IMR-90 (cell line): ENCODE measurements at regions not wholly inside any gene's neighbourhood (a gene's known extent, or its start where the extent isn't known, plus 50 kb on each side); places are given as distances from the start of the nearest gene placed in this dataset.

Source experiments
- ATAC-seq: fragments of 200-7000 bp; cut with Tn5 transposase; 2 replicates; pipeline ENCODE4 v1.9.1; 2020; ENCODE audit warnings: low read depth, mild to moderate bottlenecking, moderate library complexity
- BruUV-seq: library from RNA; stranded (reverse); fragments of 400-500 nt; replicated peaks from 2 replicates; lab custom pipeline; 2021; lab: Mats Ljungman, UMichigan
- CTCF ChIA-PET: fragments of 300-600 bp; formaldehyde crosslinking; extraction: SDS; loops from one replicate; lab custom pipeline; 2021; ENCODE audit warnings: antibody characterized with exemption; lab: Yijun Ruan, JAX
- POLR2A ChIA-PET: fragments of 300-600 bp; sonication (Branson Sonifier 250); formaldehyde crosslinking; loops from one replicate; lab custom pipeline; 2022; ENCODE audit warnings: antibody characterized with exemption; ENCODE audit not compliant: unreplicated experiment; lab: Charles Lee
- DNase-seq: peaks from one replicate; pipeline ENCODE4 v3.0.0; 2013
- H2AFZ ChIP-seq: replicated peaks from 2 replicates; pipeline ENCODE3; 2013; ENCODE audit warnings: low read length, mild to moderate bottlenecking; ENCODE audit not compliant: poor library complexity
- H2AK5ac ChIP-seq: 2 replicates; pipeline ENCODE4 v1.6.1; 2013; ENCODE audit warnings: low read depth, low read length, inconsistent platforms
- H2AK9ac ChIP-seq: replicated peaks from 2 replicates; pipeline ENCODE3; 2013; ENCODE audit warnings: mild to moderate bottlenecking, low read depth, low read length, moderate library complexity; ENCODE audit not compliant: poor library complexity
- H2BK120ac ChIP-seq: 2 replicates; pipeline ENCODE4 v1.6.1; 2013; ENCODE audit warnings: low read depth, low read length, inconsistent platforms
- H2BK15ac ChIP-seq: 3 replicates; pipeline ENCODE4 v1.6.1; 2013; ENCODE audit warnings: low read depth, low read length, inconsistent platforms
- H2BK20ac ChIP-seq: 2 replicates; pipeline ENCODE4 v1.6.1; 2013; ENCODE audit warnings: low read depth, mild to moderate bottlenecking, inconsistent platforms, low read length, moderate library complexity
- H2BK5ac ChIP-seq: 2 replicates; pipeline ENCODE4 v1.6.1; 2013; ENCODE audit warnings: mild to moderate bottlenecking, low read depth, low read length, inconsistent platforms; ENCODE audit not compliant: poor library complexity, severe bottlenecking
- H3K14ac ChIP-seq: replicated peaks from 2 replicates; pipeline ENCODE4 v1.6.1; 2013; ENCODE audit warnings: low read depth, low read length, inconsistent platforms
- H3K18ac ChIP-seq: 2 replicates; pipeline ENCODE4 v1.6.1; 2013; ENCODE audit warnings: low read depth, low read length, control low read depth
- H3K23ac ChIP-seq: 2 replicates; pipeline ENCODE4 v1.6.1; 2013; ENCODE audit warnings: low read depth, low read length, inconsistent platforms
- H3K27ac ChIP-seq: 2 replicates; pipeline ENCODE4 v1.5.1; 2013; ENCODE audit warnings: mild to moderate bottlenecking, control low read depth, low read length; ENCODE audit not compliant: insufficient read depth
- H3K27me3 ChIP-seq: 2 replicates; pipeline ENCODE4 v1.6.1; 2013; ENCODE audit warnings: low read length; ENCODE audit not compliant: control insufficient read depth, insufficient read depth
- H3K36me3 ChIP-seq: 2 replicates; pipeline ENCODE4 v1.6.1; 2013; ENCODE audit warnings: low read length, mixed read lengths; ENCODE audit not compliant: control insufficient read depth, insufficient read depth
- H3K4ac ChIP-seq: 2 replicates; pipeline ENCODE4 v1.6.1; 2013; ENCODE audit warnings: low read depth, low read length, inconsistent platforms
- H3K4me1 ChIP-seq: 2 replicates; pipeline ENCODE4 v1.6.1; 2013; ENCODE audit warnings: low read length, mixed read lengths; ENCODE audit not compliant: control insufficient read depth, insufficient read depth
- H3K4me2 ChIP-seq: 2 replicates; pipeline ENCODE4 v1.6.1; 2013; ENCODE audit warnings: low read depth, mild to moderate bottlenecking, control low read depth, low read length, moderate library complexity
- H3K4me3 ChIP-seq: 2 replicates; pipeline ENCODE4 v1.5.1; 2013; ENCODE audit warnings: low read depth, mild to moderate bottlenecking, control low read depth, low read length, moderate library complexity; ENCODE audit not compliant: insufficient read depth
- H3K56ac ChIP-seq: 2 replicates; pipeline ENCODE4 v1.6.1; 2013; ENCODE audit warnings: low read length, inconsistent platforms; ENCODE audit not compliant: insufficient read depth; ENCODE audit errors: extremely low read depth
- H3K79me1 ChIP-seq, 2 experiments: 2 replicates each; pipeline ENCODE4 v1.6.1; 2013; ENCODE audit warnings: low read length in 2 of 2, inconsistent platforms in 1 of 2, low read depth in 1 of 2
- H3K9ac ChIP-seq: 2 replicates; pipeline ENCODE4 v1.6.1; 2013; ENCODE audit warnings: low read depth, low read length, control low read depth
- H3K9me1 ChIP-seq: 2 replicates; pipeline ENCODE4 v1.6.1; 2013; ENCODE audit warnings: low read length, inconsistent platforms; ENCODE audit not compliant: insufficient read depth
- H3K9me3 ChIP-seq: 2 replicates; pipeline ENCODE4 v1.6.1; 2013; ENCODE audit warnings: low read length; ENCODE audit not compliant: control insufficient read depth, insufficient read depth
- H4K20me1 ChIP-seq: 2 replicates; pipeline ENCODE4 v1.6.1; 2013; ENCODE audit warnings: low read length, inconsistent platforms; ENCODE audit not compliant: insufficient read depth
- H4K5ac ChIP-seq: 2 replicates; pipeline ENCODE4 v1.6.1; 2013; ENCODE audit warnings: mild to moderate bottlenecking, low read depth, low read length, control low read depth
- H4K8ac ChIP-seq, 2 experiments: 2 replicates each; pipeline ENCODE4 v1.6.1; 2013; ENCODE audit warnings: low read depth in 2 of 2, low read length in 2 of 2, control low read depth in 1 of 2, inconsistent platforms in 1 of 2
- H4K91ac ChIP-seq: 2 replicates; pipeline ENCODE4 v1.6.1; 2013; ENCODE audit warnings: low read depth, low read length, inconsistent platforms; ENCODE audit not compliant: insufficient read depth
- CEBPB ChIP-seq: IDR thresholded peaks from 2 replicates; pipeline ENCODE4 v1.6.1; 2012; ENCODE audit warnings: low read depth, low read length, improper control_type of control experiment
- FOS ChIP-seq: fragments of 150-350 bp; IDR thresholded peaks from 2 replicates; pipeline ENCODE4 v1.6.1; 2016; ENCODE audit warnings: low read depth, low read length
- USF2 ChIP-seq: fragments of 150-350 bp; IDR thresholded peaks from 2 replicates; pipeline ENCODE4 v1.6.1; 2017; ENCODE audit warnings: mild to moderate bottlenecking, antibody characterized with exemption, low read length, low read depth
- WGBS, 2 experiments: methylation state at CpG; one replicate each; pipeline versions ENCODE4 v1.1.5 to v1.1.7; 2013; ENCODE audit warnings: missing lambda C conversion rate in 2 of 2; ENCODE audit not compliant: insufficient read length in 1 of 2; ENCODE audit errors: extremely low coverage in 2 of 2; 5-methylcytosine and 5-hydroxymethylcytosine counted together
- dilution Hi-C: fragments of 300-500 bp; cut with HindIII; formaldehyde crosslinking; loops from one replicate; pipeline ENCODE4 v1.14.3; 2018; ENCODE audit warnings: low sequenced_read_pairs; ENCODE audit not compliant: unreplicated experiment
- in situ Hi-C: fragments of 300-500 bp; cut with MboI; formaldehyde crosslinking; loops from 3 replicates; pipeline ENCODE4 v1.14.3; 2019; ENCODE audit warnings: low sequenced_read_pairs, inconsistent platforms, mixed read lengths
- intact Hi-C: fragments of 100-400 bp; cut with micrococcal nuclease; formaldehyde crosslinking; loops from 2 replicates; pipeline ENCODE4 v1.10.0; 2022

GRCh38 chr18:51399491-51400122 lies 202.1 kb upstream of the MEX3C start:
- CTCF ChIA-PET: no interaction called here
- H3K4me2 ChIP-seq: no peak overlapping the region
- intact Hi-C loops: no loop called here

More at GRCh38 chr18:51399491-51400122, 202.1 kb upstream of the MEX3C start:
- dilution Hi-C loops (no loop called here), in situ Hi-C loops (no loop called here)
- H3K27me3 ChIP-seq: no peaks in the 10 kb centered on the region
- 23% methylated on average over 4 of the region's 11 CpGs; no CpG with 5 or more reads in 1 of the 2 experiments for WGBS, 2 experiments
- H3K9me3 ChIP-seq: peaks cover 5% of the 10 kb centered on the region
- H2AK5ac ChIP-seq: no peak overlapping the region
- no peaks in the 10 kb centered on the region for H3K79me1 ChIP-seq
- no peaks in the 10 kb centered on the region for H3K36me3 ChIP-seq
- H4K91ac ChIP-seq: no peak overlapping the region
- DNase-seq (no peak), ATAC-seq (no peak)
- no peak overlapping the region for H3K56ac ChIP-seq
- no peaks in the 10 kb centered on the region for H3K9me1 ChIP-seq
- H3K14ac ChIP-seq: no peak overlapping the region
- H3K23ac ChIP-seq: no peak overlapping the region
- H2AFZ ChIP-seq: no peak overlapping the region
- H2BK5ac ChIP-seq: no peak overlapping the region
- H4K5ac ChIP-seq: no peak overlapping the region
- POLR2A ChIA-PET: no interaction called here
- H4K8ac ChIP-seq: no peak overlapping the region
- H3K4me3 ChIP-seq: no peak overlapping the region
- no peak overlapping the region for H3K9ac ChIP-seq
- no peak overlapping the region for H3K27ac ChIP-seq
- no TSS peak for BruUV-seq
- H2BK20ac ChIP-seq: no peak overlapping the region
- H3K4ac ChIP-seq: no peak overlapping the region
- TF ChIP-seq USF2 (no peak), CEBPB (peak; percentile 69), FOS (no peak)
- no peak overlapping the region for H2BK120ac ChIP-seq
- no peak overlapping the region for H2AK9ac ChIP-seq
- H3K4me1 ChIP-seq: no peaks in the 10 kb centered on the region
- H3K18ac ChIP-seq: no peak overlapping the region
- no peaks in the 10 kb centered on the region for H4K20me1 ChIP-seq
- H2BK15ac ChIP-seq: no peak overlapping the region
